Naive thymus-derived CD8-positive, alpha-beta T cell (primary cell): ENCODE measurements at regions not wholly inside any gene's neighbourhood (a gene's known extent, or its start where the extent isn't known, plus 50 kb on each side); places are given as distances from the start of the nearest gene placed in this dataset.

Experiments used
- ATAC-seq, 2 donors: fragments of 150-1000 bp; cut with Tn5 transposase in 1 of 2; sonication (Bioruptor Pico), chemical (Tn5 transposase) in 1 of 2; 1 replicate in 1 of 2; 2 replicates in 1 of 2; pipeline ENCODE4 v1.10.0; 2021; ENCODE audit warnings: mild to moderate bottlenecking in 2 of 2, moderate library complexity in 2 of 2
- POLR2A ChIA-PET: fragments of 350-600 bp; sonication (Branson Sonifier 250); formaldehyde crosslinking; loops from one replicate; lab custom pipeline; 2021; ENCODE audit warnings: antibody characterized with exemption; lab: Charles Lee
- DNase-seq, 10 donors: peaks; one replicate each; pipeline versions ENCODE4 v3.0.0 to v3.0.0-alpha.2; 2020 to 2022
- H3K27ac Mint-ChIP-seq, 10 donors: one replicate each; pipeline ENCODE4 v1.8.0; 2020 to 2022; ENCODE audit warnings: mild to moderate bottlenecking in 10 of 10, mixed read lengths in 10 of 10, moderate library complexity in 4 of 10, inconsistent platforms in 1 of 10
- H3K27me3 Mint-ChIP-seq, 5 donors: one replicate each; pipeline ENCODE4 v1.8.0; 2021 to 2022; ENCODE audit warnings: mixed read lengths in 5 of 5
- H3K36me3 Mint-ChIP-seq, 3 donors: one replicate each; pipeline ENCODE4 v1.8.0; 2020 to 2022; ENCODE audit warnings: mixed read lengths in 3 of 3, mild to moderate bottlenecking in 2 of 3, inconsistent platforms in 1 of 3
- H3K4me1 Mint-ChIP-seq, 4 donors: one replicate each; pipeline ENCODE4 v1.8.0; 2021 to 2022; ENCODE audit warnings: mixed read lengths in 4 of 4
- H3K4me3 Mint-ChIP-seq, 10 donors: one replicate each; pipeline ENCODE4 v1.8.0; 2020 to 2022; ENCODE audit warnings: mild to moderate bottlenecking in 10 of 10, mixed read lengths in 10 of 10, moderate library complexity in 6 of 10, inconsistent platforms in 1 of 10
- H3K9me3 Mint-ChIP-seq, 9 donors: one replicate each; pipeline ENCODE4 v1.8.0; 2020 to 2022; ENCODE audit warnings: mixed read lengths in 9 of 9, mild to moderate bottlenecking in 3 of 9, inconsistent platforms in 1 of 9, moderate library complexity in 1 of 9

DNA sequence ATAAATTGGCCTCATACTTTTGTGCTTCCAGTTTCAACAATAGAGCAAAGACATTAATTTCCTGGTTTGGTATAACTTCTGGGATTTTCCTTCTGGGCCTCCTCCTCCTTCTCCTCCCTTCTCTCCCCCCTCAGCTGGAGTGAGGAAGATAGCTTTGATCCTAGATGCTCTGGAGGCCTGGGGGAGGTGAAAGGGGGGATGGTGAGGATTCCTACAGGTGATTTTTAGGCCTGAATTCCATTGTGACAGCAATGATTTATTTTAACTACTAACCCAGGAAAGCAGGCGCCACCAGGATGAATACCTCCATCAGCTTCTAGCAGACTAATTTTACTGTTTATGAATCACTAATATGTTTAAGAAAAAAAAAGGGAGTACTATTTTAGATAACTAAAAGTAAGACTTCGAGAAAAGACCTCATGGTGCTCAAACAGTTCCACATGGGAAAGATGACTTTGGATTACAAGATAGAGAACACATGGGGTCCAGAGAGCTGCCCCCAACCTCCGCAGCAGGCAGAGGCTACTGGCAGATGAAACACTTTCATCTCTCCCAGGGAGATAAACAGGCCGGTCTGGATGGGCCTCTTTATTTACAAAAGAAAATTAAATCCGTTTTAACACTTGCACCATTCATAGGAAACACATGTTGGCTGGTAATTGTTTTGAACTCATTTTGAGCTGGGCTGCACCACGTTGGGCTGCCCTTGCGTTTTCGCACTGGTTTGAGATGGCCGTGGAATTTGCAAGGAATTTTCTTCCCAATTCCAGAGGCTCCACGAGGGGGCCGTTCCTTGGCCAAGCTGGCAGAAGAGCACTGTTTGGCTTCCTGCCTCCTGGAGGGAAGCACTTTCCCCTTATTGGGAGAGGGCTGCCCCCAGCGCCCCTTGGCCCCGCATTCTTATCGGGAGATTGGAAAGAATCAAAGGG lies 125.1 kb upstream of the STX18 start:
- POLR2A ChIA-PET, result no interaction called here
- Mint-ChIP-seq H3K9me3 (no peaks in the 10 kb centered on the region), H3K27ac (no peak overlapping the region), H3K27me3 (no peaks in the 10 kb centered on the region), H3K4me3 (no peak overlapping the region), H3K4me1 (peaks cover 0 to 4% (median 0%) of the 10 kb centered on the region in 4 donors), H3K36me3 (peaks cover 0 to 10% (median 7%) of the 10 kb centered on the region in 3 donors)
- ATAC-seq, result no peak
- no peak for DNase-seq

DNA sequence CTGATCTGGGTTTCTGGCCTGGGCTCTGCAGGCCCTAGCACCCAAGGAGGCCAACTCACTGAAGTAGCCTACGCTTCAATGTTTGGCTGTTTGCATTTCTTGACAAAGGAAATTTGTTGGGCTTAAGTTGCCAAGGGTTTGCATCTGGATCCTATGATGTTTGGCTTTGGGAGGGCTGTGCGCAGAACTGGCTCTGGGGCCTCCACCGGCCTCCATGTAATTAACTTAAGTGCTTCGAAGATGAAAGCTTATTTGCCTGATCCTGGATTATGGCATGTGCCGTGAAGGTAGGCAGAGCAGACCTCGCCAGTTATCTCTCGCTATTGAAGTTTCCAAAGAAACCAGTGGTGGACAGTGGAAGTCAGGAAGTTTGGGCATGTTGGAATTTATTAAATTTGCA lies 124.3 kb upstream of the STX18 start:
- Mint-ChIP-seq H3K9me3 (no peaks in the 10 kb centered on the region), H3K4me1 (peaks cover 0 to 4% (median 0%) of the 10 kb centered on the region in 4 donors), H3K27ac (no peak overlapping the region), H3K27me3 (no peaks in the 10 kb centered on the region), H3K36me3 (peaks cover 0 to 10% (median 7%) of the 10 kb centered on the region in 3 donors), H3K4me3 (no peak overlapping the region)
- POLR2A ChIA-PET, result no interaction called here
- DNase-seq (no peak), ATAC-seq (no peak)

DNA sequence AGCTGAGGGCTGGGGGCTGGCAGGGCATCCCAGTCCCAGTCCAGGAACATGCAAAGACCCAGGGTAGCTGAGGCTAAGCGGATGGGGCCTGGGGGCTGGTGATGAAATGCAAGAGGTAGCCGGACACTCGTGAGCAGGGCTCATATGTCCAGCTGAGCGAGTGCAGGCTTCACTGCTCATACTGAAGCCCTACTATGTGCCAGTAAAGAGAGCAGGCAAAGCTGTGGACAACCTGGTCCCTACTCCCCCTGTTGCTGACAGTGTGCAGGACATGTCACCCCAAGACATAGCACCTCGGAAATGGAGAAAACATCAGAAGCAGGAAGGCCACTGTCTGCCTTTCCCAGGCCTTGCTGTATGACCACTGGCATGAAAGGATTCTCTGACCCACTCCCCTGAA lies 122.4 kb upstream of the STX18 start:
- H3K27me3 Mint-ChIP-seq, result no peaks in the 10 kb centered on the region
- H3K4me3 Mint-ChIP-seq, result no peak overlapping the region
- ATAC-seq (no peak), DNase-seq (no peak)
- peaks cover 0 to 1% (median 0%) of the 10 kb centered on the region in 4 donors for H3K4me1 Mint-ChIP-seq
- peaks cover 0 to 11% (median 5%) of the 10 kb centered on the region in 3 donors for H3K36me3 Mint-ChIP-seq
- POLR2A ChIA-PET, result no interaction called here
- H3K9me3 Mint-ChIP-seq, result no peaks in the 10 kb centered on the region
- H3K27ac Mint-ChIP-seq, result no peak overlapping the region

DNA sequence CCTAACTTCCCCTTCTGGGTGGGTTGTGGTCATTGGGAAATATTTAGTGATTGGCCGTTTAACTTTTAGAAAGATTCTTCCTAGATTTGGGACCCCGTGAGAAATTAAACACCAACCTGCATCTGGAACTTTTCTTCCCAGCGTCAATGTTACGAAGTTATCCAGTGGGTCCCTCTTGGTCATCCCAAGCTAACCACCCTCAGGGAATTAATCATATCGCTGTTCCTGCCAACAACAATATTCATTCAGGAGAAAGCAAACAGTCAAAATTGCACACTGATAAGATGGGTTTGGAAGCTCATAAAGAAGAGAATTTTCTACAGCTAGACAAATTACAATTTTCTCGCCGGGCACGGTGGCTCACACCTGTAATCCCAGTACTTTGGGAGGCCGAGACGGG lies 121.2 kb upstream of the STX18 start:
- DNase-seq (no peak), ATAC-seq (no peak)
- Mint-ChIP-seq H3K9me3 (no peaks in the 10 kb centered on the region), H3K27ac (no peak overlapping the region), H3K4me1 (no peaks in the 10 kb centered on the region), H3K4me3 (no peak overlapping the region), H3K36me3 (peaks cover 0 to 22% (median 7%) of the 10 kb centered on the region in 3 donors), H3K27me3 (no peaks in the 10 kb centered on the region)
- POLR2A ChIA-PET, result interaction anchor here (1.1 kb wide), 1 partner anchor 36 kb away, joined by 4 read pairs; no protein-coding TSS in a partner anchor

DNA sequence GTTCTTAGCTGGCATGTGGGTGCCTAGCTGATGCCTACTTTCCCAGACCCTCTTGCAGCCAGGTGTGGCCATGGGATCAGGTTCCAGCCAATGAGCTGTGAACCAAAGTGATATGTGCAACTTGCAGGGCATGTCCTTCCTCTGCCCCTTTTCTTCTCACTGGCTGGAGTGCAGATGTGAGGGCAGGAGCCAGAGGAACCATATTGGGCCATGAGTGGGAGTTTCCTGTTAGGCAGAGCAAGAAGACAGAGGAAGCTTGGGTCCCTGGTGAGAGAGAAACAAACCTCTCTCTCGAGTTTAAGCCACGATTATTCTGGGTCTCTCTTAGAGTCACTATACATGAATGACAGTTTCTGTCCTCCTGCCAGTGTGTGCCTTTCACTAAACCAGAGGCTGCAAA lies 120.4 kb upstream of the STX18 start:
- DNase-seq (no peak), ATAC-seq (no peak)
- Mint-ChIP-seq H3K27ac (peak overlapping the region in 1 of 10 donors; percentile 19), H3K4me1 (no peaks in the 10 kb centered on the region), H3K36me3 (peaks cover 4 to 30% (median 7%) of the 10 kb centered on the region in 3 donors), H3K9me3 (no peaks in the 10 kb centered on the region), H3K27me3 (no peaks in the 10 kb centered on the region), H3K4me3 (no peak overlapping the region)
- POLR2A ChIA-PET, result interaction anchor here (1.1 kb wide), 1 partner anchor 36 kb away, joined by 4 read pairs; no protein-coding TSS in a partner anchor

DNA sequence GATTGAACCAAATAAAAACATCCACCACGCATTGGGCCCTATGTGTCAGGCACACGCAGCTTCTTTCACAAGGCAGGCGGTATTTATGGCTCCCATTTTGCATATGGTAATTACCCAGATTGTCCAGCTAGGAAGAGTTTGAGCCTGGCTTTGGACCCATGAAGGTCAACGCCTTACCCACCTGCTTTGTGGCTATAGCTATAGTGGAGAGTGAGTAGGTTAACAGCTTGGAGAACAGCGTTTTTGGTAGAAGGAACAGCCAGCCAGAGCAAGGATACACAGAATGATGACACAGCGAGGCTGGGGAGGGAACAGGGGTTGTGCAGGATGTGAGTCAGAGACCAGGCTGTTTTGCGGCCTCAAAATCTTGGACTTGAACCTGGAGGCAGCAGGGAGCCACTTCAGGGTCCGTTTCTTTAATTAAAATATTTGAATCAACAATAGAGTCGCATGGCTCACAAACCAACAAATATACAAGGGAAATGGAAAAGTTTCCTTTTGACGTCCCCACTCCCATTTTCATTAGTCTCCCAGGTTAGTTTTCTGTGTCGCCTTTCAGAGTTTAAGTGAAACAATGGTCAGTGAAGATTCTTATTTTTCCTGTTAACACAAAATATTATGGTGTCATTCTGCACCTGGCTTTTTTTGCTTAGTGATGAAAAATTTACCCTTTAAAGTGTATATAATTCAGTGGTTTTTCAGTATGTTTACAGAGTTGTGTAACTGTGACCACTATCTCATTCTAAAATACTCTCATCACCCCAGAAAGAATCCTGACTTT lies 118.2 kb upstream of the STX18 start:
- Mint-ChIP-seq H3K36me3 (peaks cover 4 to 27% (median 7%) of the 10 kb centered on the region in 3 donors), H3K9me3 (no peaks in the 10 kb centered on the region), H3K27me3 (no peaks in the 10 kb centered on the region), H3K27ac (no peak overlapping the region), H3K4me3 (no peak overlapping the region), H3K4me1 (no peaks in the 10 kb centered on the region)
- ATAC-seq (no peak), DNase-seq (no peak)
- POLR2A ChIA-PET, result no interaction called here

DNA sequence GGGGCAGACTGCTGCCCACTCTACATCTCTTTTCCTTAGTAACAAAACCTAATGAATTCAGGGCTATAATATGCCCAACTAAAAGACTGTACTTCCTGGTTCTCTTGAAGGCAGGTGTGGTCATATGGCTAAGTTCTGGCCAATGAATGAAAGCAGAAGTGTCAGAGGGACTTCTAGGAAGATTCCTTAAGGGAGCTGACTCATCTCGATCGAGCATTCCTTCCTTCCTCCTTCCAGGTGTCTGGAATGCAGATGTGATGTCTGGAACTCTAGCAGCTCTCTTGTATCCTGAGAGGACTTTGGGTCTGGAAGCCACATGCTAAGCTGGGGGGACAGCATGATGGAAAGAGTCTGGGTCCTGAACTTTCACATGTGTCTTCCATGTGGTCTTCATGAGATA lies 116.2 kb upstream of the STX18 start:
- DNase-seq (no peak), ATAC-seq (no peak)
- Mint-ChIP-seq H3K27me3 (no peaks in the 10 kb centered on the region), H3K9me3 (no peaks in the 10 kb centered on the region), H3K36me3 (peaks cover 7 to 28% (median 8%) of the 10 kb centered on the region in 3 donors), H3K4me3 (no peak overlapping the region), H3K4me1 (no peaks in the 10 kb centered on the region), H3K27ac (no peak overlapping the region)
- POLR2A ChIA-PET, result no interaction called here

DNA sequence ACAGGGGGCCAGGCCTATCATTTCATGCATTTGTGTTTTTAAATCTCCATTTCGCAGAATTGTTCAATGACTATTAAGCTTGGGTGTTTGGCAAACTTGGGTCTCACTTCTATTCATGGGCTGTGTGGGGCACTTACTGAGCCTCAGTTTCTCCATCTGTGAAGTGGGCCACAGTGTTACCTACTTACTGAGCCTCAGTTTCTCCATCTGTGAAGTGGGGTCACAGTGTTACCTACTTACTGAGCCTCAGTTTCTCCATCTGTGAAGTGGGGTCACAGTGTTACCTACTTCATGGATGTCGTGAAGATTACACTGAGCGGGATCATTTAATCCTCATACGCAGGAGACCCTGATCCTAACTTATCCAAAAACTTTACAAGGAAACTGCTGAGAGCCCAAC lies 115.1 kb upstream of the STX18 start:
- DNase-seq (no peak), ATAC-seq (no peak)
- H3K36me3 Mint-ChIP-seq, result peaks cover 3 to 29% (median 12%) of the 10 kb centered on the region in 3 donors
- H3K27me3 Mint-ChIP-seq, result no peaks in the 10 kb centered on the region
- H3K4me3 Mint-ChIP-seq, result no peak overlapping the region
- POLR2A ChIA-PET, result no interaction called here
- no peaks in the 10 kb centered on the region for H3K9me3 Mint-ChIP-seq
- no peak overlapping the region for H3K27ac Mint-ChIP-seq
- H3K4me1 Mint-ChIP-seq, result no peaks in the 10 kb centered on the region

DNA sequence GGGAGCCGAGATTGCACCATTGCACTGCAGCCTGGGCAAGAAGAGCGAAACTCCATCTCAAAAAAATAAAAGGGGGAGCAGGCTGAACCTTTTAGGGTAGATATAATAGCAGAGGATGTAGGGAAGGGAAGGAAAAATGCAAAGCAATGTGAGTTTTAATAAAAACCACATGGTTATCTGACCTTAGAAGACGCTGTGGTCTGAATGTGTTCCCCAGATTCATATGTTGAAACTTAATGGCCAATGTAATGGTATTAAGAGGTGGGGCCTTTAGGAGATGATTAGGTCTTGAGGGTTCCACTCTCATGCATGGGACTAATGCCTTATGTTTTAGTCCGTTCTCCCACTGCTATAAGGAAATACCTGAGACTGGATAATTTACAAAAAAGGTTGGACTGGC lies 114.1 kb upstream of the STX18 start:
- Mint-ChIP-seq H3K27me3 (no peaks in the 10 kb centered on the region), H3K4me3 (no peak overlapping the region), H3K36me3 (peaks cover 8 to 29% (median 12%) of the 10 kb centered on the region in 3 donors), H3K27ac (no peak overlapping the region), H3K4me1 (no peaks in the 10 kb centered on the region), H3K9me3 (no peaks in the 10 kb centered on the region)
- POLR2A ChIA-PET, result no interaction called here
- no peak for DNase-seq
- no peak for ATAC-seq

DNA sequence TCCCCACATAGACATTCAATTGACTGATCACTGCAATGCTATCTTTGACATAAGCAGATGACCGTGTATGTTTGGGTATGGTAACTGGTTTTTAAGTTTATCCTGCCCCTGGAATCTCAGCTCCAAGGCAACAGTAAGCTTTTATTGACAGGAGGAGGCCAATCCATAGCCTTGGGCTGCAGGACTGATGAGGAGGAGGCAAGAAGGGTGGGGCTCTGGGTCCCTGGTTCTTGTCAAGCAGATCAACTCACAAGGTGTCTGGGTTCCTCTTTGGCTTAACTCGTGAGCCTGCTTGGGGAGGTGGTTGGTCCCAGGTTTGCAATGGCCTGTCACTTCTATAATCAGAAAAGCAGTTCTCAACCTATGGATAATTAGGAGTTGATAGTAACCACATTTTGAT lies 113.2 kb upstream of the STX18 start:
- Mint-ChIP-seq H3K4me1 (no peaks in the 10 kb centered on the region), H3K9me3 (no peaks in the 10 kb centered on the region), H3K27ac (no peak overlapping the region), H3K27me3 (no peaks in the 10 kb centered on the region), H3K36me3 (peaks cover 10 to 34% (median 12%) of the 10 kb centered on the region in 3 donors), H3K4me3 (no peak overlapping the region)
- ATAC-seq (no peak), DNase-seq (no peak)
- POLR2A ChIA-PET, result no interaction called here

DNA sequence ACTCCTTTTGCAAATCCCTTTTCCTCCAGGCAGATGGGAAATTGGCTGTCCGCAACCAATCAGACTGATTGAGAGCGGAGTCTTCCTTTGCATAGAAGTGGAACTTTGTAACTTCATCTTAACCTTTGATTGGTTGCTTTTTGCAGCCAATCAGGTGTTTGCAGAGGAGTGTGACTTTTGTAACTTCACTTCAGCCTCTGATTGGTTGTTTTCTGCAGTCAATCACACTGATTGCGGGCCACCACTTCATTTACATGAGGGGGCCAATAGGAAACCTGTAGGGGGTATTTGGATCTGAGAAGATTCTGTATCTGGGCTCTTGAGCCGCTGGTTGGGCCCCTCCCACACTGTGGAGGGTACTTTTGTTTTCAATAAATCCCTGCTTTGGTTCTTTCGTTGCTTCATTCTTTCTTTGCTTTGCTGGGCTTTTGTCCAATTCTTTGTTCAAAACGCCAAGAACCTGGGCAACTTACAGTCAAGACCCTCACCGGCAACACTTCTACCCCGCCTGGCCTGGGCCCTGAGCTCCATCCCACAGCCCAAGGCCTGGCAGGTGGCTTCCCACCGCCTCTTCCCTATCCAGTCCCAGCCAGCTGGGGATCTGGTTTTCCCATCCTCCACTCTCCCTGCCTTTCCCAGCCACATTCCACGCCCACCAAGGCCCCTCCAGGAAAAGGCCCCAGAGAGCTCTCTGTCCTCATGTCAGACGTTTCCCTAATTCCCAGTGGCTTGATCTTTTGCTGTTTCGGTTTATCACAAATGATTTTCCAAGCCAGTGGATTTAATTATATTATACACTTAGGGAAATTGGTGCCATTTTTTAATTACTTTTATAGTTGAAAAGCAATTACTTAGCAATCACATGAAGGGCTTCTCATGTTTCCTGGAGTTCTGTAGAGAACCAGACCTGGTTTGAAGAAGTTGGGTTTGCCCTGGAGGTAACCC lies 110.2 kb upstream of the STX18 start:
- Mint-ChIP-seq H3K27ac (no peak overlapping the region), H3K27me3 (no peaks in the 10 kb centered on the region), H3K36me3 (peaks cover 8 to 22% (median 17%) of the 10 kb centered on the region in 3 donors), H3K4me1 (no peaks in the 10 kb centered on the region), H3K9me3 (no peaks in the 10 kb centered on the region), H3K4me3 (no peak overlapping the region)
- POLR2A ChIA-PET, result no interaction called here
- DNase-seq (no peak), ATAC-seq (no peak)

DNA sequence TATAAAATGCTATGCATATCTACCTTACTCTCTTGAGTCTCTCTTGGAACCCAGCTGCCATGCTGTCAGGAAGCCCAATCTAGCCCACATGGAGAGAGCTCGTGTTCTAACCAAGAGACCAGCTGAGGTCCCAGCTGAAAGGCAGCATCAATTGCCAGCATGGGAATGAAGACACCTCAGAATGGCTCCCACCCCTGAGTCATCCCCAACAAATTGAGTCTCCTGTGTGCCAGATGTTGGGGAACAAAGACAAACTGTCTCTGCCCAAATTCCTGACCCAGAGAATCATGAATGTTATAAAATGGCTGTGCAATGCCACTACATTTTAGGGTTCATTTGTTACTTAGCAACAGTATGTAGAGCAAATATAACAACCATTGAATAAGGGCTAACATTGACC lies 105.2 kb upstream of the STX18 start:
- H3K4me1 Mint-ChIP-seq, result no peaks in the 10 kb centered on the region
- H3K9me3 Mint-ChIP-seq, result no peaks in the 10 kb centered on the region
- H3K27me3 Mint-ChIP-seq, result no peaks in the 10 kb centered on the region
- DNase-seq (no peak), ATAC-seq (no peak)
- no peak overlapping the region for H3K27ac Mint-ChIP-seq
- POLR2A ChIA-PET, result no interaction called here
- peaks cover 0 to 17% (median 16%) of the 10 kb centered on the region in 3 donors for H3K36me3 Mint-ChIP-seq
- H3K4me3 Mint-ChIP-seq, result no peak overlapping the region
